ENCODE measurements at regions not wholly inside any gene's neighbourhood (a gene's known extent, or its start where the extent isn't known, plus 50 kb on each side); places are given as distances from the start of the nearest gene placed in this dataset.
A peak's percentile ranks its signal among the peaks of the same experiment; 100 is the strongest.

- TF ChIP-seq GATA2 (IDR thresholded peaks at IDR 0.05; ENCODE audit: low read depth, low read length) (no peak), GATA3 (IDR thresholded peaks at IDR 0.05; ENCODE audit: low read depth, low read length) (no peak)
Measured at GRCh38 chr10:130968964-130969363, 342.6 kb downstream of the TCERG1L start.

DNA sequence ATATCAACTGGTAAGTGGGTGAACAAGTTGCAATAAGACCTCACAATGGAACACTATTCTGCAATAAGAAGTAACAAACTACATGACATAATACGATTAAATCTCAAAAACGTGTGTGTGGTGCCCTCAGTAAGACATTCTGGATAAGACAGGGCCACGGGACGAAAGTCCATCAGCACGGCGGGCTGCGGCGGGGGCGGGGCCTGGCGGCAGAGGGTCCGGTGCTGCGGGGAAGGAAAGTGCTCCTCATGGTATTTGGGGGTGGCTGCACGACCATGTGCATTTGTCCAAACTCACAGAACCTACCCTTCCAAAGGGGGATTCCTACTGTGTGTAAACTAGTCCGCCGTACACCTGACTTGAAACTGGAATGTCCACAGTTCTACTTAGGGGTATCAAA is 341.8 kb downstream of the TCERG1L start:
- no peak for TF ChIP-seq GATA2 (IDR thresholded peaks at IDR 0.05; ENCODE audit: low read depth, low read length)
- TF ChIP-seq GATA3 (IDR thresholded peaks at IDR 0.05; ENCODE audit: low read depth, low read length): no peak

GRCh38 chr10:130970341-130971122 is 341.0 kb downstream of the TCERG1L start:
- TF ChIP-seq GATA3 (IDR thresholded peaks at IDR 0.05; ENCODE audit: low read depth, low read length) (no peak), GATA2 (IDR thresholded peaks at IDR 0.05; ENCODE audit: low read depth, low read length) (no peak; the same call in 1 of the 2 replicates)

- TF ChIP-seq GATA2 (IDR thresholded peaks at IDR 0.05; ENCODE audit: low read depth, low read length): no peak
- no peak for TF ChIP-seq GATA3 (IDR thresholded peaks at IDR 0.05; ENCODE audit: low read depth, low read length)
Measured at GRCh38 chr10:130971123-130971435, 340.4 kb downstream of the TCERG1L start.

GRCh38 chr10:130973127-130973839 is 338.2 kb downstream of the TCERG1L start:
- no peak for TF ChIP-seq GATA3 (IDR thresholded peaks at IDR 0.05; ENCODE audit: low read depth, low read length)
- TF ChIP-seq GATA2 (IDR thresholded peaks at IDR 0.05; ENCODE audit: low read depth, low read length): no peak

DNA sequence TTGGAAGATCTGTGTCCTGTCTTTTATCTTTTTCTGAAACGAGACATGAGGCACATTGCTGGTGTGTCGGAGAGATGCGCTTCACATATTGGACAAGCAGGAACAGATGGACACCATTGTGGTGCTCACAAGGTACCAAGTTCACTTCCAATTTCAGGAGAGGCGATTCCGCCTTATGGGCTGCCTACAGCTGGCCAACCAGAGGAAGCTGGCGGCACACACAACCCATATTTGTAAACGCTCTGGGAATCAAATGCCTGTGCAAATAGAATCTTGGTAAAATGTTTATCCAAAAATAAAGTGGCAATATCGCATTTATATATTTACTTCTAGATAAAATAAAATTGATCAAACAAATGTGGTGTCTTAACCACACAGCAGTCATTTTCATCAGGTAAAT is 337.4 kb downstream of the TCERG1L start:
- TF ChIP-seq GATA2 (IDR thresholded peaks at IDR 0.05; ENCODE audit: low read depth, low read length): no peak

- TF ChIP-seq GATA2 (IDR thresholded peaks at IDR 0.05; ENCODE audit: low read depth, low read length) (no peak), GATA3 (IDR thresholded peaks at IDR 0.05; ENCODE audit: low read depth, low read length) (no peak)
Measured at GRCh38 chr10:130982802-130983201, 328.7 kb downstream of the TCERG1L start.

GRCh38 chr10:130983749-130984148 is 327.8 kb downstream of the TCERG1L start:
- TF ChIP-seq GATA3 (IDR thresholded peaks at IDR 0.05; ENCODE audit: low read depth, low read length) (no peak), GATA2 (IDR thresholded peaks at IDR 0.05; ENCODE audit: low read depth, low read length) (no peak)

DNA sequence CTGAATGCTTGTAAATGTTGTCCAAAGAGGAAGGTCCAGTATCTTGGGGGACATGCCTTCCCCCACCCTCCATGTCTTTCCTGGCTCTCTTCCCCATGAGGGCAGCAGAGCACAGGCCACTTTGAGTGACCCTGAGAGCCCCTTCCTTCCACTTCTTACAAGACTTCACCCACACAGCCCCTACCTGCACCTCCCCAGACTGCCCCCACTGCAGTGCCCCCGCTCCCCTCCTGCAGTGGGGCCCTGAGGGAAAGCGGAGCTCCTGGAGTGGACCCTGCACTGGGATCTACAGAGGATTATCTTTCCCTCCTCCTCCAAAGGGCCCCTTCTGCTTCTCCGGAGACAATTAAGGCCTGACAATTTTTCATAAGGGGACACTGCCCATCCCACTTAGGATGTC is 326.8 kb downstream of the TCERG1L start:
- TF ChIP-seq GATA3 (IDR thresholded peaks at IDR 0.05; ENCODE audit: low read depth, low read length) (no peak), GATA2 (IDR thresholded peaks at IDR 0.05; ENCODE audit: low read depth, low read length) (no peak)

DNA sequence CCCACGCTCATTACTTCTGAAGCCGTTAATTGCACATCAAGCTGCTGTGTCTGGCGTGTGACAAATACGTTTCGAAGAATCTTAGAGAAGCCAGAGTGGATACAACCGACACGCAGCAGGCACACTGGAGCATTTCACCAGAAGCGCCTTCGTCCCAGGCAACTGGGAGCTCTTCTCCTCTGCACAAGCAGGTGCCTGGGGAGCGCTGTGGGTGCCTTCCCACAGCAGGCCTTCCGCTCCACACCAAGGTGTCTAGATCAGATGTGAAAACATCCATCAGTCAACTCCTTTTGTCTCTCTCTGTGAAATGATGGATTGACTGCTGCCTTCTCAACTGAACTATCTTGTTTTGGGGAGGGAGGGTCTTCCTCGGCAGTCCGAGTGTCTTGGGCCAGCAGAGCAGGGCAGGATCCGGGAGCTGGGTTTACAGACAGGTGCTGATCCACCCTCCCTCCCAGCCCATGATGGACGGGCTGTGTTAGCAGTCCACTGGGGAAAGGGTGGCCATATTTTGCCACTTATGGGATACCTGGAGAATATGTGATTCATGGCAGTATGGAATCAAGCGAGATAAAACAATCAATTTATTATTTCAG is 326.3 kb downstream of the TCERG1L start:
- TF ChIP-seq GATA2 (IDR thresholded peaks at IDR 0.05; ENCODE audit: low read depth, low read length): no peak
- no peak for TF ChIP-seq GATA3 (IDR thresholded peaks at IDR 0.05; ENCODE audit: low read depth, low read length)

- TF ChIP-seq GATA2 (IDR thresholded peaks at IDR 0.05; ENCODE audit: low read depth, low read length): no peak
- TF ChIP-seq GATA3 (IDR thresholded peaks at IDR 0.05; ENCODE audit: low read depth, low read length): no peak
Measured at GRCh38 chr10:130986846-130987245, 324.7 kb downstream of the TCERG1L start.

DNA sequence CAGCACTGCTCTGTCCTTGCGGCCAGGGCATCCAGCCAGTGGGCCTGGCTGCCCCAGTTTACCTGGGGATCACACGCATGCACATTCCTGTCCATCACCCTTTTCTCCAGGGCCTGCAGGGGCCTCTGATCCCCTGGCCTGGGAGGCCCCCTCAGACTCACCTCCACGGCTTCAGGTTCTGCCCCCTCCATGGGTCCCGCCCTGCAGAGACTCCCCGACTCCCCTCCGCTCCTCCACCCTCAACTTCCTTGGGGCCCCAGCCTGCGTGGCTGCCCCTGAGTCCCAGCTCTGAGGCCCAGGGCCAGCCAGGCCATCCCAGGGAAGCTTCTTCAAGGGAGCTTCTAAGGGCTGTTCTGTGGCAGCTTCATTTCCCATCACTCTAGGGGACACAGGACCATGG is 324.1 kb downstream of the TCERG1L start:
- TF ChIP-seq GATA2 (IDR thresholded peaks at IDR 0.05; ENCODE audit: low read depth, low read length): no peak
- TF ChIP-seq GATA3 (IDR thresholded peaks at IDR 0.05; ENCODE audit: low read depth, low read length): no peak

DNA sequence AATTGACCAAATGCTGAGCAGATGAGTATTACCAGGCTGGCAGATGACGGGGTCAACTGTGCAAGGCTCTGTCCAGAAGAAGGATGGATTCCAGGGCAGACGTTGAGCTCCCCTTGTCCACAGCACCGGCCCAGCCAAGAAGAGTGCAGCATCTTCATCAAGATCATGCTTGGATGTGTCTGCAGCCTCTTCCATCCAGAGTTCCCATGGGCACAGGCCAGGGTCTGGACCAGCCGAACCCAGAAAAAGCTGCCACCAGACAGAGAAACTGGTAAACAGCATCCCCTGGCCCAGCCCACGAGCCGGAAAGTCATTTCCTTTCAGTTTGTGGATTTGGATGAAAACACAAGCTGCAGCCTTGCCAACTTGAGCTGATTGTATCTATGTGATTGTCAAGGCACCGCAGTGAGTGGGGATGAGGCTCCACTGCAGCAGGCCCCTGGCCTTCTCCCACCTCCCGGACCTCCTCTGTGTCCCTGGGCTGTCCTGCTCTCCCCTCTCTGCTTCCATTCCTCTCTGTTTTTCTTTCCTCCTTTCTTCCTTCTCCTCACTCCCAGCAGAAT is 321.8 kb downstream of the TCERG1L start:
- TF ChIP-seq GATA3 (IDR thresholded peaks at IDR 0.05; ENCODE audit: low read depth, low read length) (no peak), GATA2 (IDR thresholded peaks at IDR 0.05; ENCODE audit: low read depth, low read length) (peak; percentile 75)

DNA sequence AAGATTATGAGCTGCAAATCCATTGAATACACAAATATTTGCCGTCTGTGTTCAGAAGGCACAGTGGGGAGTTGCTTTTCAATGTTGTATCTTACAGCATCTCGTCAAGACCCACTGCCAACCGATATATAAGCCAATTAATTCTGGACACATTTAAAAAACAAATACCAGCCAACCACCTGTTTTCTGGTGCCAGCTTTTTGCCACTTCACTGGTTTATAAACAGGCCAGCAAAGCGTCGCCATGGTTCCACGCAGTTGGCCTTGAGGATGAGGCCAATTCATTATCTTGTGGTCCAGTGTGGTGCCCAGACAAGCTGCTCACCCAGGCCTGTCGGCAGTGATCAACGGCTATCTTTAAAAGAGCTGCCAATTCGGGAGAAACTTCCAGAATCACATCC is 321.0 kb downstream of the TCERG1L start:
- no peak for TF ChIP-seq GATA2 (IDR thresholded peaks at IDR 0.05; ENCODE audit: low read depth, low read length)
- TF ChIP-seq GATA3 (IDR thresholded peaks at IDR 0.05; ENCODE audit: low read depth, low read length): no peak

Data from SH-SY5Y (cell line).